ACHN (cell line): ENCODE measurements at regions not wholly inside any gene's neighbourhood (a gene's known extent, or its start where the extent isn't known, plus 50 kb on each side); places are given as distances from the start of the nearest gene placed in this dataset.

Source experiments
- DNase-seq: peaks from one replicate; pipeline ENCODE4 v3.0.0-alpha.2; 2015
- in situ Hi-C: cut with HindIII; loops from 2 replicates; pipeline ENCODE4 v1.10.0; 2017; ENCODE audit warnings: low sequenced_read_pairs, low pct_ligation_motif_present, low pct_unique_long_range_greater_than_20kb

DNA sequence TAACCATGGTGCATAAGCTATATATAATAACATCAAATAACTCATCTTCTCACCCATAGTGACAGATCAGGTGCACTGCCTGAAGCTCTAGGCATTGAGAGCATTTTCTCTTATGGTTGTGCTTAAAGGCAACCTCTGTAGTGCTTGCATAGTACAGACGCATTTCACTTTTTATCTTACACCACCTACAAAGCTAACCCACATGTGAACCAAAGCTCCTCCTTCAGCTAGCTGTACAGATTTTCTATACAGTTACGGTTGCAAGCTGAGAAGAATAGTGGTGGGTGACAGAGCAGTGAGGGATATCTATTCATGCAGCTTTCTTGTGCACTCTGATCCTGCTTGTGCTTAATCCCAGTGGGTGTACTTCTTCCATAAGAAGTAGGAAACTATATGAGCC is 1525.2 kb downstream of the STIM2 start:
- in situ Hi-C loops = no loop called here
- no peak for DNase-seq

DNA sequence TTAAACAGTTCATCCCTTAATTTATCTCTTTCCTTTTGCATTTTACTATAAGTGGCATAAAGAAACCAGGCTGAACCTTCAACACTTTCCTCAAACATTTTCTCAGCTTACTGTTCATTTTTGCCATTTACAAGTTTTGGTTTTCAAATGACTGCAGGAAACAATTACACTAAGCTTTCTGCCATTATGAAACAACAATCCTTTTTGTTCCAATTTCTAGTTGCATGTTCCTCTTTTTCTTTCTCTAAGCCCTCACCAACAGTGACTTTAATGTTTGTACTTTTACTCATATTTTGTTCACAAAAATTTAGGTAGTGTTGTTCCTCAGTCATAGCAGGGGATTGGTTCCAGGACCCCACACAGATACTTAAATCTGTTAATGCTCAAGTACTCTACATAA is 1526.1 kb downstream of the STIM2 start:
- no peak for DNase-seq
- in situ Hi-C loops = no loop called here

DNA sequence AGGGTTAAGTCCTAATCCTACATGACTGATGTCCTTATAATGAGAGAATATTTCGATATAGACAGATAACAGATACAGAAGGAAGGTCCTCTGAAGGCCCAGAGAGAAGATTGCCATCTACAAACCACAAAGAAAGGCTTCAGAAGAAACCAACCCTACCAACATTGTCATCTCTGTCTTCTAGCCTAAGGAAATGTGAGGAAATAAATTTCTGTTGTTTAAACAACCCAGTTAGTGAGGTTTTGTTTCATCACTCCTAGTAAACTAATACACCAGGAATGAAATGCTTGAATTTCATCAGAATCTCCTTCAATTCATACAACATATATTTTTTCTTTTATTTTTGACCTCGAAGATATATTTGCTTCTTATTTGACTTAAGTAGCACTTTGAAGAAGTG is 1527.8 kb downstream of the STIM2 start:
- DNase-seq = no peak
- in situ Hi-C loops = no loop called here

DNA sequence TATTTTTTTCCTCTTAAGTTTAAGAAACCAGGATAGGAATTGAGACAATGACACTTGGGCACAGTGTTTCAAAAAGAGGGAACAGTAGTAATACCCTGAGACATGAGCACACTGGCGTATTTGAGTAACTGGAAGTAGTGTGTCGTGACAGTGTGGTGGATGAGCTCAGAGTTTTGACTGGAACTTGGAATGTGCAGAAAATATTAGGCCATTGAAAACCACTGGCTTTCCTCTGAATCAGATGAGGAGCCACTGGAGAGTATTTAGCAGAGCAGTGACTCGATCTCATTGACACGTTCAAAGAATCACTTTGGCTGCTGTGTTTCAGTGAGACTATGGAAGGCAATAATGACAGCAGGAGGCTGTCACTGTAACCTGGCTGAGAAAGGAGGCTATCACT is 1531.2 kb downstream of the STIM2 start:
- no peak for DNase-seq
- in situ Hi-C loops = no loop called here

DNA sequence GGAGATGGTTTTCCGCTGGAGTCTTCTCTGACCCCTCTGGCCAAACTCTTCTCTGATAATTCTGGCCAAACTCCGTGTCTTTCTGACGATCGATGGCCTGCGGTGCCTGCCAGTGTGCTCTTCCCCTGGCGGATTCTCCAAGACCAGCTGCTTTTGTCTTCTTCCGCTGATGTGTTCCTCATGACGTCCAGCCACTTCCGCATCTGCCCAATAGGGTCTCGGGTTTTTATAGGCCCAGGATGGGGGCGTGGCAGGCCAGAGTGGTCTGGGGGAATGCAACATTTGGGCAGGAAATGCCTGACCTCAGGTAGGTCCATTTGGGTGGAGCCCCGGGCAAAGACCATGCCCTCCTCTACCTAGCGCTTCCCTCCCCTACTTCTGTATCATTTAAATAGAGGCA is 1542.1 kb downstream of the STIM2 start:
- no peak for DNase-seq
- in situ Hi-C loops = no loop called here

DNA sequence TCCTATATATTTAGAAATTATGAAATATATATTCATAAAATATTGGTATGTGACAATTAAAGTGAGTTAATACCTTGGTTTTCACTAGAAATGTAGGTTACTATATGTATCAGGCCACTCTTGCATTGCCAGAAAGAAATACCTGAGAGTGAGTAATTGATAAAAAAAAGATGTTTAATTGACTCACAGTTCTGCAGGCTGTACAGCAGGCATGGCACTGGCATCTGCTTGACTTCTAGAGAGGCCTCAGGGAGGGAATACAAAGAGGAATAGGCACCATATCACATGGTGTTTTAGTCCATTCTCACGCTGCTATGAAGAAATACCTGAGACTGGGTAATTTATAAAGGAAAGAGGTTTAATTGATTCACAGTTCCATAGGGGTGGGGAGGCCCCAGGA is 1560.6 kb downstream of the STIM2 start:
- DNase-seq = no peak
- in situ Hi-C loops = no loop called here

DNA sequence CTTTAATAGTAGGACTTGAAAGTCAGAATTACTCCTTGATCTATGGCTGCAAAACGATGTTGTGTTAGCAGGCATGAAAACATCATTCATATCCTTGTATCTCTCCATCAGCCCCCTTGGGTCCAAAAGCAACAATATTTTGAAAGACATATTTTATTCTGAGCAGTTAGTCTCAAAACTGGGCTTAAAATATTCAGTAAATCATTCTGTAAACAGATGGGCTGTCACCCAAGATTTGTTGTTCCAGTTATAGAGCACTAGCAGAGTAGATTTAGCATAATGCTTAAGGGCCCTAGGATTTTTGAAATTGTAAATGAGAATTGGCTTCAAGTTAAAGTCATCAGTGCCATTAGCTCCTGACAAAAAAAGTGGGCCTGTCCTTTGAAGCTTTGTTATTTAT is 1565.6 kb downstream of the STIM2 start:
- DNase-seq = no peak
- in situ Hi-C loops = no loop called here

DNA sequence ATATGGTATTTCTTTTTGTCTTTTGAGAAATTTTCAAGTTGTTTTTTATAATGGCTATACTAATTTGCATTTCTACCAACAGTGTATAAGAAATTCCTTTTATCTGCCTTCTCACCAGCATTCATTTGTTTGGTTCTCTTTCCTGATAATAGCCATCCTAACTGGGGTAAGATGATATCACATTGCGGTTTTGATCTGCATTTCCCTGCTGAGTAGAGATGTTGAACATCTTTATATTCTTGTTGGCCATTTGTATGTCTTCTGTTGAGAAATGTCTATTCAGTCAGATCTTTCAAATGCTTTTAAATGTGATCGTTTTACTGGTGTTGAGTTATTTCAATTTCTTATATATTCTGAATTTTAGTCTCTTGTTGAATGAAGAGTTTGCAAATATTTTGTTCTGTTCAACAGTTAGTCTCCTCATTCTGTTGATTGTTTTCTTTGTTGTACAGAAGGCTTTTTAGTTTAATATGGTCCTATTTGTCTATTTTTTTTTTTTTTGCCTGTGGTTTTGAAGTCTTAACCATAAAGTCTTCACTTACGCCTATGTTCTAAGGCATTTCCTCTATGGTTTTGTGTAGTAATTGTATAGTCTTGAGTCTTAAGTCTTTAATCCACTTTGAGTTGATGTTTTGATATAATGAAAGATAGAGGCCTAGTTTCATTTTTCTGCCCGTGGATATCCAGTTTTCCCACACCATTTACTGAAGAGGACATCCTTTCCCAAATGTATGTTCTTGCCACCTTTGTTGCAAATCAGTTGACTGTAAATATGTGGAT is 1566.9 kb downstream of the STIM2 start:
- in situ Hi-C loops = no loop called here
- no peak for DNase-seq

DNA sequence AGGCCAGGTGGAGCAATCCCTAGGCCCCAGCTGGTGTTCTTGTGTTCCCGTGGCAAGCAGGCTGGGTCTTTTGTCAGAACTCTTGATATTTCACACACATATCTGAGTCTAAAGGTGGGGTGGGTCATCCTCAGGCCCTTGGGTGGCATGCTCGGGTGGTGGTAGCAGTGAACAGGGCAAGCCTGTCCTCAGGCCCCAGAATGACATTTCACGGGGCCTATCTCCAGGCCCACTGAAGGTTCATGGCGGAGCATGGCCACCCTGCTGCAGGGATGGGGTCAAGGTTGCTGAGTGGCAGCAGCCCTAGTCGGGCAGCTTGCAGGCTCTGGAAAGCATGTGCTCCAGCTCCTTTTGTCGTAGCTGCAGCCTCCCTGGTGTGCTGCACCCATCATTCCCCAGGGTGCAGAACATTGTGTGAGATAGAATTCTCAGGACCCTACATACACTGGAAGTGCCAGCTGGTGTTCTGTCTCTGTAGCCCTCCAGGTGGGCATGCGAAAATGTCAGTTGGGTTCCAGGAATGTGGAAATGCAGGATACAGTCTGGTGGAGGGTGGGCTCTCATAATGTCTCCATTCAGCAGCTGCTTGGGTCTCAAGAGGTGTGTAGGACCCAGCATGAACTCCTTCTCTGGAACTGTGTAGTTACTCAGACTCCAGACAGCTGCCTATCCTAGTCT is 1571.8 kb downstream of the STIM2 start:
- in situ Hi-C loops = no loop called here

DNA sequence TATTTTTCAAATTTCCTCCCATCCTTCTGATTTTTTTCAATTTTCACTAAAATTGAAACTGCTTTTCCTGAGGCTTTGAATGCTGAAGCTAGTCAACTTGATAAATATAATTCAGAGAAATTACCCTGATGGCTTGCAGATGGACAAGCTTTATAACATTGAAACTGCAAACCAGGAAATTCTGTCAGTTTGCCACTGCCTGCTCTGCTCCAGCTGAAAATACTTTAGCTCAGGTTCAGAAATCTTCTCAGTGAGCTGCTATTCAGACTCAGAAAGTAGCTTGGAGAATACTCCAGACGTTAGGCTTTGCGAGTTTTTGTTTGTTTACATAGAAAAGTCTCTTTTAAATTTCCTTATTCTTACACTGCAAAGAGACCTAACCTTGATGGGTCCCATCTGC is 1574.7 kb downstream of the STIM2 start:
- DNase-seq = no peak
- in situ Hi-C loops = no loop called here

More for the DNA sequence above, 1571.8 kb downstream of the STIM2 start:
- no peak for DNase-seq

DNA sequence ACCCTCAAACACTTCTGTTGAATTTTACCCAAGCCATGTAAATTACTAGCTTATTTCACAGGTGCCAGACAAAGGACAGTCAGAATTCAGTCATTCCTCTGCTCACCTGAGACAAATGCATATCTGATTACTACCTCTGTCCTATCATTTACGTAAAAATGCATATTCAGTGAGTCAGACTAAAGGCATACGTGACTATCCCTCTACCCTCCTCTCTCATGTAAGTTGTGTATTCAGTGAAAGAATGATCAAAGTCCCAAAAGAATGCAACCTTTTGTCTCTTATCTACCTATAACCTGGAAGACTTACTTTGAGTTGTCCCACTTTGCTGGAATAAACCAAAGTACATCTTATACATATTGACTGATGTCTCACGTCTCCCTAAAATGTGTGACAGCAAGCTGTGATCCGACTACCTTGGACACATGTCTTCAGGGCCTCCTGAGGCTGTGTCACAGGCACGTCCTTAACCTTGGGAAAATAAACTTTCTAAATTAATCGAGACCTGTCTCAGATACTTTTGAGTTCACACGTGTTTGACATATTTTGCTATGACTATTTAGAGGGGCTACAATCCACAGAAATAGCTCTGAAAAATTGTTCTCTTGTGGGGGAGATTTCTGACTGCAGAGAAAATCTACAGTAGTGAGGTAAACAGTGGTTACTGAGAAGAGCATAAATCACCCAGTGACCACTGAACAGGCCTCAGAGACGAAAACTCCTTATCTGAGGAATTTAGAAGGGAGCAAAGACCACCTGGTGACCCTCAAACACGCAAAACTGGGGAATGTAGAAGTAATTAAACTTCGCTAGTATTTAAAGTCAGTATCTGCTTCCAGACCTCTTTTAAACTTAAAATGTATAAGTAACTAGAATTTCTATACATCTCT is 1575.8 kb downstream of the STIM2 start:
- in situ Hi-C loops = no loop called here
- DNase-seq = no peak

DNA sequence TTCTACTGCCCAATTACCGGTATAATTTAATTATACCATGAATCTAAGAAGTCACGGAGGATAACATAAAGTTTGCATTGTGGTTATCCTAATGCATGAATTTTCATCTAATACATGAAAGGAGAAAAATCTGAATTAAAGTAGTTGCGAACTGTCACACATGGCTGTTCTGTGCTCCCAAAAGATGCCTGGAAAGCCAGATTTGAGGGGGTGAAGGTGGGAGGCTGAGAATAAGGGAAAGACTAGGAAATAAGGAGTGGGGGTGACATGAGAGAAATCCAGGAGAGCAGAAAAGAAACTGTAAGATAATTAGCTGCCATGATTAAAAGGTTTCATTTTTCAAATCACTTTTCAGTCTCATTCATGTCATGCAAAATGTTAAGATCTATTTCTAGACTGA is 1582.7 kb downstream of the STIM2 start:
- no peak for DNase-seq
- in situ Hi-C loops = no loop called here

DNA sequence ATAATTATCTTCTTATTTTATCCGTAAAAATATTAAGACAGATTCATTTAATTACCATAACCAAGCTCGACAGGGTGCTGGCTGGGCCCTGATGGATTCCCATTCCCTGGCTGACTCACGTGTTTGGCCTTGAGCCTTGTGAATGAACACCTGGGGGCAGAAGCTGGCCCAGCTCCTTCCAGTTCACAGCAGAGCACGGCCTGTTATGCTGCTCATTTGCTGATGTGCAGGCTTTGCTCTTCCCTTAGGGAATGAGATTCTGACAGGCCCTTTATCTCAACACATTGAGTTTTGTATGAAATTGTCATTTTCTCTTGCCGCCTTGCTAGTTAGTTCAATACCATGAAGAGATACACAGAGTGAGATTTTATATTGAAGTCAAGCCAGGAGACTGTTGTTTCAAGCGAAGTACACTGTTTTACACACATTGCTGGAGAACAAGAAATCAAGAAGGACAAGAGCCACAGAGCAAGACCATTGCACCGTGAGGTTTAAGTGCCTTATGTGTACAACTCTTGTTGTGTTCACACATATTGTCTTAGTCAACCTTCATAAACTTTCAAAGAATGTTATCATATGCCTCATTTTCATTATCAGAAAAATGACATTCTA is 1583.3 kb downstream of the STIM2 start:
- in situ Hi-C loops = no loop called here
- no peak for DNase-seq

DNA sequence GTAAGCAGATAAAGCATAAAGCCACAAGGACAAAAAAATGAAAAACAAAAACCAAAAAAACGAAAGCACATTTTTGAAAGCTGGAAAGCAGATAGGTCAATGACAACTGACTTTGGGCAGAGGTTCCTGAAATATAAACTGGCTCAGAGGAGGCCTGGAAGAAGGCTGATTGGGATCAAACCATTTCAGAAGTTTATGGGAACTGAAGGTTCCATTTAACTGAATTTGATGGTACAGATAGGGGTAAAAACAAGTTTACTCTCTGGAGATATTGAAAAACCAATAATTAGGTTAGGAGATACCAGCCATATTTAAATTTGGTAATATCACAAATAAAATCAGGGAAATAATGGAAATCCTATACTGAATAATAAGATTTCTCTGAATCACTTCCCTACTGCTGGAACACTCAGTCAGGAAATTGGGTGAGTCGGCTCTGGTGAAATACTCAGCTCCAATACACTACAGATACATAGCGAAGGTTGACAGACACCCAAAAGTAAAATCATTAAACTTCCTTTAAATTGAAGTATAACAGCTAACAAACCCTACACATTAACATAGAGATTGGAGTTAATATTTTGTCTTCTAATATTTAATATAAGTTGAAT is 1584.3 kb downstream of the STIM2 start:
- in situ Hi-C loops = no loop called here
- DNase-seq = no peak

DNA sequence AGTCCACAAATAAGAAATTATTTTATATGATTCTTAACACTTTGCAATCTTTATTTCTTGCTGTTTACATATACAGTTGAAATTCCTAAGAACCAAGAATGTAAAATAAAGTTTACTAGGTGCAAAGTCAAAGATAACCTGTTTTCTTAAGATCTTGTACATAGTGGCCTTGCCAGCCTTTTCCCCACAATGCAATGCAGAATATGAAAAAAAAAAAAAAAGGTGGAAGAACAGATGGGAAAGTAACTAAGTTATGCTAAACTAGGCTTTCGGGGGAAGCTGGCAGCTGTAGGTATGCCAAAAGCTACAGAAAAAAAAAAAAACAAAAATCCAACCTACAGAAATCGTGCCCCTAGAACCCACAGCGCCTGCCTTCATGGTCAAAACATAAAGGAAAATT is 1588.4 kb downstream of the STIM2 start:
- DNase-seq = no peak
- in situ Hi-C loops = no loop called here

DNA sequence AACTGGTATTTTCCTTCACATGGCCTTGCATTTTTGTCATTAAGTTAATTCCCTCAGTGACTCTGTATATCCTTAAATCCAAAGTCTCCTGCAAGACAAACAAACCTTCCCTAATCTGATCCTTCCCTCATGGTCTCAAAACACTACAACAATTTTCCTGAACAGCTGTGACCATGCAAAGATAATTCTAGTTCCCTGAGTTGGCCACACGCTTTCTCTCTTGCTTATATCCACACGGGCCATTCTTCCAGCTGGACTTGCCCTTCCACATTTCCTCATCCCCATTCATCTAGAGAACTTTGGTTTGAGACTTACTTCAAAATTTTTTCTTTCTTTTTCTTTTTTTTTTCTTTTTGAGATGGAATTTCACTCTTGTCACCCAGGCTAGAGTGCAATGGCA is 1590.7 kb downstream of the STIM2 start:
- no peak for DNase-seq
- in situ Hi-C loops = no loop called here

DNA sequence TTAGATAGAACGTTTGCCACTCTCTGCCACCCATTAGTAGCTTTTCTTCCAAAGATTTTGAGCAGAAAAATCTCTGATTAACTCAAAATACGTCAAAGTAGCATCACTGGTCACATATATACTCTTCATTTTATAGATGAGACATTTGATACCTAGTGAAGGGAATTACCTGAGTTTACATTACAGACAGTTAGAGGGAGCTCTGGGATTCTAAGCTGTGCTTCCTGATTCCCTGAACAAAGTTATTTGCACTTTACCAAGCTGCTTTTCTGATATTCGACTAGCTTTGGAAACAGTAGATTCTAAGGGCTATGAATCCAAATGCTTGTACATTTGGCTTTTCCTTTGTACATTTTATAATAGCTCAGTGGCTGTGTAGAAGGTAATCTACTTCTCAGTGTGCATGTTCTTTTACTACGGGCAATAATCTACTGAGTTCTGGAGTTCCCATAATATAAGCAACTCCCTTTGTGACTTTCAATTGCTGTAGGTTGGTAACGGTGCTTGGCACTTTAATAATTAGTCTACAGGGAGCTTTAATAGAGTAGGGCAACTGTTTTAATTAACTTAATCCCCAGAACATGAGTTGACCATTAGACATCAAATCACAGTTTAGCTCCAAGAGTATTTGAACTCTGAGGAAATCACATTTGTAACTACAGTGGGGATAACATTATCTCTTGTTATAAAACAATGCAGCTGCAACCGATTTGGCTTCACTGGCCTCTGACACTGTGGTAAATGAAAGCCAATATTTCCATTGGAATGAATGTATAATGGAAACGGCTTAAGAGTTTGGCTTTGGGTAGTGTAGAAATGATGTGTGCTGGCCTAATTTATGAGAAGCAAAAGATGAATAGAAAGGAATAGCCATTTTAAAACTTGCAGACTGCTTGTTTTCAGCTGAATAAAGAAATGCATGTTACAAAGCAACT is 1602.4 kb downstream of the STIM2 start:
- DNase-seq = no peak
- in situ Hi-C loops = no loop called here

DNA sequence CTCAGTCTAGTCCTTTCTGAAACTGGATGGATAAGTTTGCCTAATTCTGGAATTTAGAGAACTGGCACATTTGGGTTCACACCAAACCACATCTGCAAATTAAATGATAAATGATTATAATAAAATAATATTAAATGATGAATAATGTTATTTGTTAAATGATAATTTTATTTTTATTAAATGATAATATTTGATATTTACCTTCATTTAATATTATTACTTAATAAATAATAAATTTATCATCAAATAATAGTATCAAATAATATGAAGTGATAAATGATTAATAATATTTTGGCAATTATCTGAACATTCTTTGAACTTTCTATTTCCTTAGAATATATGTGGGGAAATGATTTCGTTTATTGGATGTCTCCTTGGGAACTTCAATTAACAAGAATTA is 1604.2 kb downstream of the STIM2 start:
- no peak for DNase-seq
- in situ Hi-C loops = no loop called here
